ENCODE measurements at regions not wholly inside any gene's neighbourhood (a gene's known extent, or its start where the extent isn't known, plus 50 kb on each side); places are given as distances from the start of the nearest gene placed in this dataset.

- no peak overlapping the region for H3K27ac ChIP-seq
- TF ChIP-seq CTCF (conservative IDR thresholded peaks at IDR 0.05) (no peak), ZFX (IDR thresholded peaks at IDR 0.05) (no peak)
Observed at GRCh38 chr6:4287372-4287771, 152.0 kb upstream of the ECI2 start.

GRCh38 chr6:4282926-4283325 is 147.6 kb upstream of the ECI2 start:
- H3K27ac ChIP-seq: no peak overlapping the region
- TF ChIP-seq ZFX (IDR thresholded peaks at IDR 0.05) (no peak), CTCF (conservative IDR thresholded peaks at IDR 0.05) (no peak)

GRCh38 chr6:4281341-4282293 is 146.2 kb upstream of the ECI2 start:
- no peak overlapping the region for H3K27ac ChIP-seq
- TF ChIP-seq CTCF (conservative IDR thresholded peaks at IDR 0.05) (no peak), ZFX (IDR thresholded peaks at IDR 0.05) (no peak)

- TF ChIP-seq ZFX (IDR thresholded peaks at IDR 0.05): no peak
- TF ChIP-seq CTCF (conservative IDR thresholded peaks at IDR 0.05): no peak
- no peak overlapping the region for H3K27ac ChIP-seq
Observed at GRCh38 chr6:4280707-4281106, 145.3 kb upstream of the ECI2 start.

GRCh38 chr6:4280031-4280430 is 144.7 kb upstream of the ECI2 start:
- no peak overlapping the region for H3K27ac ChIP-seq
- TF ChIP-seq CTCF (conservative IDR thresholded peaks at IDR 0.05) (no peak), ZFX (IDR thresholded peaks at IDR 0.05) (no peak)

GRCh38 chr6:4274382-4275082 is 139.2 kb upstream of the ECI2 start:
- H3K27ac ChIP-seq: no peak overlapping the region
- TF ChIP-seq ZFX (IDR thresholded peaks at IDR 0.05): no peak
- no peak for TF ChIP-seq CTCF (conservative IDR thresholded peaks at IDR 0.05)

- no peak overlapping the region for H3K27ac ChIP-seq
- no peak for TF ChIP-seq CTCF (conservative IDR thresholded peaks at IDR 0.05)
- TF ChIP-seq ZFX (IDR thresholded peaks at IDR 0.05): no peak
Observed at GRCh38 chr6:4272996-4273395, 137.6 kb upstream of the ECI2 start.
